Common myeloid progenitor, CD34-positive (primary cell): ENCODE measurements at regions not wholly inside any gene's neighbourhood (a gene's known extent, or its start where the extent isn't known, plus 50 kb on each side); places are given as distances from the start of the nearest gene placed in this dataset.

Experiments
- CTCF ChIA-PET: fragments of 350-600 bp; sonication (Branson Sonifier 250); formaldehyde crosslinking; loops from one replicate; lab custom pipeline; 2021; ENCODE audit warnings: antibody characterized with exemption; lab: Charles Lee
- POLR2A ChIA-PET: fragments of 350-600 bp; sonication (Branson Sonifier 250); formaldehyde crosslinking; loops from one replicate; lab custom pipeline; 2021; ENCODE audit warnings: antibody characterized with exemption; lab: Charles Lee
- DNase-seq, 3 donors: peaks; one replicate each; pipeline versions ENCODE4 v3.0.0 to v3.0.0-alpha.2; 2013
- H3K27ac ChIP-seq, 2 experiments: 1 replicate in 1 of 2; 2 replicates in 1 of 2; pipeline ENCODE4 v1.7.0; 2013; ENCODE audit warnings: inconsistent platforms in 2 of 2, low read length in 2 of 2, mild to moderate bottlenecking in 2 of 2, low read depth in 1 of 2, moderate library complexity in 1 of 2; ENCODE audit not compliant: severe bottlenecking in 2 of 2, insufficient read depth in 1 of 2, poor library complexity in 1 of 2
- H3K27me3 ChIP-seq, 5 experiments: replicated peaks in 2 of 5; 1 replicate in 3 of 5; 2 replicates in 2 of 5; pipeline versions ENCODE4 v1.6.1 to v1.7.0; 2013; ENCODE audit warnings: low read length in 4 of 5, mild to moderate bottlenecking in 2 of 5, moderate library complexity in 2 of 5, inconsistent platforms in 1 of 5; ENCODE audit not compliant: insufficient read depth in 5 of 5, control insufficient read depth in 4 of 5
- H3K36me3 ChIP-seq, 4 experiments: 1 replicate in 2 of 4; 2 replicates in 2 of 4; pipeline versions ENCODE4 v1.6.1 to v1.7.0; 2013; ENCODE audit warnings: low read length in 3 of 4, control low read depth in 1 of 4, mild to moderate bottlenecking in 1 of 4; ENCODE audit not compliant: control insufficient read depth in 4 of 4, insufficient read depth in 4 of 4
- H3K4me1 ChIP-seq, 4 experiments: 1 replicate in 3 of 4; 2 replicates in 1 of 4; pipeline versions ENCODE4 v1.6.1 to v1.7.1; 2013; ENCODE audit warnings: low read length in 3 of 4, mild to moderate bottlenecking in 3 of 4, control low read depth in 1 of 4, inconsistent platforms in 1 of 4, moderate library complexity in 1 of 4; ENCODE audit not compliant: control insufficient read depth in 4 of 4, insufficient read depth in 4 of 4; ENCODE audit errors: control extremely low read depth in 1 of 4
- H3K4me3 ChIP-seq, 7 experiments: 1 replicate in 4 of 7; 2 replicates in 3 of 7; pipeline versions ENCODE4 v1.5.1 to v1.7.0; 2013; ENCODE audit warnings: mild to moderate bottlenecking in 7 of 7, low read length in 6 of 7, moderate library complexity in 6 of 7, inconsistent platforms in 2 of 7, low read depth in 2 of 7, control low read depth in 1 of 7; ENCODE audit not compliant: insufficient read depth in 4 of 7, control insufficient read depth in 1 of 7; ENCODE audit errors: extremely low read depth in 1 of 7
- H3K9me3 ChIP-seq, 5 experiments: 1 replicate in 4 of 5; 2 replicates in 1 of 5; pipeline versions ENCODE4 v1.6.1 to v1.7.1; 2013; ENCODE audit warnings: low read length in 4 of 5, mild to moderate bottlenecking in 2 of 5, inconsistent platforms in 1 of 5, low read depth in 1 of 5, moderate library complexity in 1 of 5; ENCODE audit not compliant: control insufficient read depth in 4 of 5, insufficient read depth in 2 of 5; ENCODE audit errors: control extremely low read depth in 1 of 5
- WGBS: methylation state at CpG from one replicate; pipeline ENCODE4 v1.1.5; 2013; ENCODE audit not compliant: insufficient coverage; 5-methylcytosine and 5-hydroxymethylcytosine counted together

- H3K27ac ChIP-seq: no peak overlapping the region
- ChIA-PET POLR2A (no interaction called here), CTCF (interaction anchor here (1.0 to 1.5 kb wide), 2 partner anchors 9 to 1237 kb away, joined by 3 to 6 read pairs; no protein-coding TSS in a partner anchor)
- no peak for DNase-seq
- H3K9me3 ChIP-seq: no peaks in the 10 kb centered on the region
- no peaks in the 10 kb centered on the region for H3K27me3 ChIP-seq
- no peaks in the 10 kb centered on the region for H3K4me1 ChIP-seq
- no peaks in the 10 kb centered on the region for H3K36me3 ChIP-seq
- 97% methylated on average over 5 of the region's 5 CpGs for WGBS
- no peak overlapping the region for H3K4me3 ChIP-seq
Observed at GRCh38 chr6:139577124-139577762, 202.8 kb upstream of the CITED2 start.

DNA sequence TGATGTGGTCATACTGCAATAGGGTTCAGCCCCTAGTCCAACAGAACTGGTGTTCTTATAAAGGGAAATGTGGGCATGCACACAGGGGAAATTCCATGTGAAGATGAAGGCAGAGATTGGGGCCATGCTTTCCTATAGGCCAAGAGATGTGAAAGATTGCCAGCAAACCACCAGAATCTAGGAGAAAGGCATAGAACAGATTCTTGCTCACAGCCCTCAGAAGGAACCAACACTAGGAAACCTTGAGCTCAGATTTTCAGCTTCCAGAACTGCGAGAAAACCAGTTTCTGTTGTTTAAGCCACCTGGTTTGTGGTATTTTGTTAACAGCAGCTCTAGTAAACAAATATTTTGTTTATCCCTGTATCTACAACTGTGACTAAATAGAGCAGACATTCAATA lies 197.6 kb upstream of the CITED2 start:
- Histone ChIP-seq H3K9me3 (peaks cover 0 to 2% (median 0%) of the 10 kb centered on the region in 5 experiments), H3K4me3 (no peak overlapping the region), H3K4me1 (peaks cover 0 to 2% (median 0%) of the 10 kb centered on the region in 4 experiments), H3K27me3 (no peaks in the 10 kb centered on the region), H3K27ac (no peak overlapping the region), H3K36me3 (no peaks in the 10 kb centered on the region)
- ChIA-PET POLR2A (interaction anchor here (0.6 kb wide), 1 partner anchor 371 kb away, joined by 3 read pairs; no protein-coding TSS in a partner anchor), CTCF (no interaction called here)
- WGBS: no CpG with 5 or more reads among the region's 1 CpG
- no peak for DNase-seq

- ChIA-PET CTCF (no interaction called here), POLR2A (no interaction called here)
- Histone ChIP-seq H3K4me1 (peaks cover 0 to 2% (median 0%) of the 10 kb centered on the region in 4 experiments), H3K9me3 (peaks cover 0 to 3% (median 0%) of the 10 kb centered on the region in 5 experiments), H3K27me3 (no peaks in the 10 kb centered on the region), H3K4me3 (no peak overlapping the region), H3K27ac (no peak overlapping the region), H3K36me3 (no peaks in the 10 kb centered on the region)
- WGBS: 100% methylated on average over 1 of the region's 3 CpGs
- no peak for DNase-seq
Observed at GRCh38 chr6:139570166-139570565, 195.7 kb upstream of the CITED2 start.

- ChIA-PET CTCF (no interaction called here), POLR2A (no interaction called here)
- H3K4me1 ChIP-seq: peaks cover 0 to 2% (median 0%) of the 10 kb centered on the region in 4 experiments
- DNase-seq: no peak
- WGBS: 95% methylated on average over 2 of the region's 4 CpGs
- H3K27me3 ChIP-seq: no peaks in the 10 kb centered on the region
- H3K9me3 ChIP-seq: peaks cover 0 to 3% (median 0%) of the 10 kb centered on the region in 5 experiments
- no peak overlapping the region for H3K27ac ChIP-seq
- no peak overlapping the region for H3K4me3 ChIP-seq
- H3K36me3 ChIP-seq: no peaks in the 10 kb centered on the region
Observed at GRCh38 chr6:139569566-139569965, 195.1 kb upstream of the CITED2 start.

- ChIA-PET CTCF (no interaction called here), POLR2A (no interaction called here)
- Histone ChIP-seq H3K4me3 (no peak overlapping the region), H3K9me3 (peaks cover 0 to 3% (median 0%) of the 10 kb centered on the region in 5 experiments), H3K4me1 (peaks cover 0 to 2% (median 0%) of the 10 kb centered on the region in 4 experiments), H3K27me3 (no peaks in the 10 kb centered on the region), H3K27ac (no peak overlapping the region), H3K36me3 (no peaks in the 10 kb centered on the region)
- no peak for DNase-seq
- WGBS: 92% methylated on average over 2 of the region's 5 CpGs
Observed at GRCh38 chr6:139568956-139569538, 194.6 kb upstream of the CITED2 start.

DNA sequence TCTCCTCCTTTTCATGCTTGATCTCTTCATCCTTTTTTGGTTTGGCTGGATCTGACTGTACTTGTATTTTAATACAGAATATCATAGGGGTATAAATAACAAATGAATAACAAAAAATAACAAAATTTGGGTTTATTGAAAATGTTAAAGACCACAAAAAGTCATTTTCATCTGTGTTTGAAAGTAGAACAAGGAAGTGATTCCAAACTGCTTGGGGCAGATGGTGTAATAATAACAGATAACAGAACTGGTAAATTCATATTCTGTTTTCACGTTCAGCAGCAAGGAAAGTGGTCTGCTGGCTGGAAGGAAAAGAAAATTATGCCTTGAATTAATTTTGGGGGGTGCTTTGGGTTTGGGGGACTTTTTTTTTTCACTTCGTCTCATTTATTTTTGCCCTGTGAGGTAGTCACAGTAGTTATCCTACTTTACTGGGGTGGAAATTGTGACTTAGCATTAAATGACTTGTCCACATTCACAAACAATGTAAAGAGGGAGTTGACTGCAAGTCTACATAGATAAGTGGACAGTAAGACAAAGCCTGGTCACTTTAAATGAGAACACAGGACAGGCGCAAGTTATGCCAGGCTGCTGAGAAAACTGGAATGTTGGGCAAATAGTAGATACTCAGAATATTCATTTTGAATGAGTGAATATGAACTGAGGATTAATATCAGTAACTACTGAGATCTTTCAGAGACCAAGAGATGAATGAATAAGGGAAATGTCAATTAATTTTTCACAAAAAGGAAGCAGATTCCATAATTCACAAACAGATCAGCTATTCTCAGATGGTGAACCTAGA lies 193.9 kb upstream of the CITED2 start:
- CTCF ChIA-PET: interaction anchor here (1.1 kb wide), 1 partner anchor 193 kb away, joined by 3 read pairs; no protein-coding TSS in a partner anchor
- POLR2A ChIA-PET: no interaction called here

More for the DNA sequence above, 193.9 kb upstream of the CITED2 start:
- peak in 2 of 3 donors; percentile 27 to 53 for DNase-seq
- H3K36me3 ChIP-seq: no peaks in the 10 kb centered on the region
- peaks cover 0 to 3% (median 0%) of the 10 kb centered on the region in 5 experiments for H3K9me3 ChIP-seq
- WGBS: 75% methylated on average over 2 of the region's 3 CpGs
- no peak overlapping the region for H3K27ac ChIP-seq
- H3K27me3 ChIP-seq: no peaks in the 10 kb centered on the region
- no peak overlapping the region for H3K4me3 ChIP-seq
- H3K4me1 ChIP-seq: peaks cover 0 to 2% (median 0%) of the 10 kb centered on the region in 4 experiments
